Activated T-cell treated with anti-CD3 and anti-CD28 coated beads for 1 hour (primary cell): ENCODE measurements at regions not wholly inside any gene's neighbourhood (a gene's known extent, or its start where the extent isn't known, plus 50 kb on each side); places are given as distances from the start of the nearest gene placed in this dataset.

Experiments
- DNase-seq: peaks from one replicate; pipeline ENCODE4 v3.0.0-alpha.2; 2020; ENCODE audit warnings: low read depth

GRCh38 chr6:6704103-6705060, 115.9 kb downstream of the LY86 start:
- no peak for DNase-seq

DNA sequence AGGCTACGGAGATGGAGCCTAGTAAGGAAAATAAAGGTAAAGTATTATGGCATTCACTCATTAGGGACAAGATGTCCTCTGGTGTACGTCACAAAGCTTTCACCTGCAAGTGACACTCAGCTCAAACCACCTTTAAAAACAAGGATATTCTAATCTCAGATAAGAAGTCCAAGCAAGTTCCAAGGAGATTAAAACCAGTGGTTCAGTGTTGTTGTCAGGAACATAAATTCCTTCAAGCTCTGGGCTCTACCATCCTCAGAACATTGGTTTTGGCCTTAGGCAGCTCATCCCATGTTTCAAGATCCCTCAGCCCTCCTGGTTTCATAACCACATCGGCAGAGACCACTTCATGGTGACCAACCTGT, 116.5 kb downstream of the LY86 start:
- DNase-seq, result no peak

GRCh38 chr6:6705915-6706675, 117.6 kb downstream of the LY86 start:
- no peak for DNase-seq

DNA sequence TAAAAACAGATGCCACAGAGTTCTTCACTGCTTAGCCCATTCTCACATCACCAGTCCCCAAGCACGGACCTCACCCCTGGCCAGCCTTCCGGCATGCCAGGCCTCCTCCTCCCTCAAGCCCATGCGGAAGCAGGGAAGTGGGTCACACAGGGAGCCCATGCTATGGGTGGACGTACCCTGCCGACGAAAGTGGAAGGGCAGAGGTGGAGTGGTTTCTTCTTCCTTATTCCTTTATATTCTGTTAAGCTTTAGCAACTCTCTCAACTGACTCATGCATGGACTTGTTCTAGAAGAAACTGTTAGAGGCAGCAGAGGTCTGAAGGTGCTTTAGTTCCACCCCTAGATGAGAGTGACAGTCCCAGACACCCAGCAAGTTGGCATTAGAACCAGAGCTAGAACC, 118.6 kb downstream of the LY86 start:
- no peak for DNase-seq

- DNase-seq, result no peak
Observed at GRCh38 chr6:6709106-6709505, 120.6 kb downstream of the LY86 start.

- no peak for DNase-seq
Observed at GRCh38 chr6:6711031-6711785, 122.7 kb downstream of the LY86 start.

DNA sequence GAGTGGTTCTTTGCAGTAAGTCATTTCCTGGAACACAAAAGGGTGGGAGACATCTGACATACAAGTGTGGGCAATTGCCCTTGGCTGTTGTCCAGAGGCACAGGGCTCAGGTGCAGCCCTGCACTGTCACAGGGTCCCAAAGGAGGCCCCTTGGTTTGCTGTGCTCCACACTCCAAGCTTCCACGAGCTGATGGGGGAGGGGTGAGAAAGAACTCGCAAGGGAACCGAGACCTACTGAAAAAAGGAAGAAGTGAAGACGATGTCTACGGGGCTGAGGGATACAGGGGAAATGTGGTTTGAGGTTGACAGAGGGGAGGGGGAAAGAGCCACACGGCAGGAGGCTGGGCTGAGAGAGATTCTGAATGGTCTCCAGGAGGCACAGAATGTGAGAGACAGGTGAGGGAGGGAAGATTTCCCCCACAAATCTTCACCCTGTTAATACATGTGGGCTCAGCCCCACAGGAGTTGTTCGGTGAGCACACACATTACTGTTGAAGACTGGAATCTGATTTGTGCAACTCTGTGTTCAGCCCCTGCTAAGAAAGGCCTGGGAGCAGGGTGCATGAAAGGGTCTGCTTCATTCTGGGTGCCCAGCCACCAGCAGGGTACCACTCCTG, 123.4 kb downstream of the LY86 start:
- DNase-seq, result no peak

GRCh38 chr6:6712449-6713403, 124.2 kb downstream of the LY86 start:
- DNase-seq, result no peak

GRCh38 chr6:6713657-6714056, 125.1 kb downstream of the LY86 start:
- DNase-seq, result no peak

DNA sequence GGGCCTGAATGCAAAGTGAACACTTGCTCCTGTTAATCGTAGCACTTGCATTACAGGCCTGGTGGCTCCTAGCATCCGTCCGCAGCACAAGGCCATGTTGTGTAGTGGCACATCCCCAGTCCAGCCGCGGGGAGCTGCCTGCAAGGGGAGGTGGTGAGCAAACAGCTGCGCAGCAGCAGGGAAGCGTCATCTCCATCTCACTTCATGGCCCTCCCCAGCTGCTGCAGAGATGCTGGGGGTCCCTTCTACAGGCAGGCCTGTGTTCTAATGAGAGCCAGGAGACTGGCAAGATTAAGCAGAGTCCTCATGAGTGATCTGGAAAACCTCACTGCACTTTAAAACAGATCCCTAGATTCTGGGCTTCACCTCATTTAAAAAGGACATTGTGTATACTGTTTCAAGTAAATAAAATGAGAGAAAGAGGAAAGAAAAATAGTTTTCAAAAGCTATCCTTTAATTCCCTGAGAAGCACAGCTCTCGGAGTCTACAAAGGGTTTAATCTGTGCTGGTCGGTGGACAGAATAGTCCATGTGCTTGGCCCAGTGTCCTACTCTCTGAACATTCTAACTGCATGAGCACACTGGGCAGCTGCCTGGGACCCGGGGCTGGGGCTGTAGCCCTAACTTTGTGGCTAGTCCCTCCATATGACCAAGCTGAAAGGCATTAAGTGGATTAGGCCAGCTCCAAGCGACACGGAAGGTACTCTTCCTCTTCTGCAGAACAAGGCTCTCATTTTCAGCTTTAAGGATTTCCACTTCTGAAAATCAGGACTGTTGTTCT, 125.8 kb downstream of the LY86 start:
- no peak for DNase-seq

- DNase-seq, result no peak
Observed at GRCh38 chr6:6714953-6715352, 126.4 kb downstream of the LY86 start.

- no peak for DNase-seq
Observed at GRCh38 chr6:6715465-6715864, 126.9 kb downstream of the LY86 start.

GRCh38 chr6:6716998-6717763, 128.7 kb downstream of the LY86 start:
- no peak for DNase-seq

DNA sequence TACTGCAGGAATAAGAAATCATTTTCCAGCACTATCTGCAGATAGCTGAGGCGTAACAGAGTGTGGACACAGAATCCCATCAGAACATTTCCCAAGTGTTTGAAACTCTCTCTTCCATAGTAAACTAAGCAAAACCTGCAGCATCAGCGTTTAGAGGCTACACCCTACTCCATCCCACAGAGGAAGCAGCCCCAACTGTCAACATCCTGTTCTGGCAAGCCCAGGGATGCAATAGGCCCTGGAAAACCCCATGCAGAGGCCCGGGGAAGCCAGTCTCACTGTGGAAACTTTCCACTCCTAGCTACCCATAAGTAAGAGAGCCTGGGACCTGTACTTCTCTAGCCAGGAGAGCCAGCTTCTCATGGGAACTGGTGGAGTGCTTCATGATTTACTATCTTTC, 129.4 kb downstream of the LY86 start:
- DNase-seq, result no peak

DNA sequence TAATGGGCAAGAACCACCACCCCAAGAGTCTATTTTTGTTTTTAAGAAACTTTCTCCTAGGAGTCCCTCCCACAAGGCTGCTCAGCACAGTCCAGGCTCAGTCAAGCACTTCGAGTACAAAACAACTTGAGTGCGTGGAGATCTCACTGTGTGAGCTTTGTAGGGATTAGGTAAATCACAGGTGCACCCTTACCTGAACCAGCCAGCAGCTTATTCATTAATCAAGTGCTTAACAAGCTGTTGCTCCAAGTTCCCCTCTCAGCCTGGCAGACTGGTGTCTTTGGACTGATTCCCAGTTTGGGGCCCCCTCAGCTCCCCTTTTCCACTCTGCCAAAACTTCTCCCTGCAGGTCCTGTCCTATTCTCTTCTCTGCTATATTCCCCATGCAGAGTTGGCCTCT, 133.1 kb downstream of the LY86 start:
- no peak for DNase-seq

- no peak for DNase-seq
Observed at GRCh38 chr6:6722195-6722594, 133.7 kb downstream of the LY86 start.

- no peak for DNase-seq
Observed at GRCh38 chr6:6723361-6723760, 134.8 kb downstream of the LY86 start.

- no peak for DNase-seq
Observed at GRCh38 chr6:6723921-6724538, 135.5 kb downstream of the LY86 start.
